Hepatic stellate cell (primary cell): ENCODE measurements at regions not wholly inside any gene's neighbourhood (a gene's known extent, or its start where the extent isn't known, plus 50 kb on each side); places are given as distances from the start of the nearest gene placed in this dataset.

Experiments used
- DNase-seq: peaks from one replicate; pipeline ENCODE4 v3.0.0; 2011; ENCODE audit warnings: low spot score

GRCh38 chr20:19953606-19954005, 63.6 kb upstream of the NAA20 start:
- DNase-seq = no peak

GRCh38 chr20:19956976-19957375, 60.2 kb upstream of the NAA20 start:
- no peak for DNase-seq

- DNase-seq = no peak
Measured at GRCh38 chr20:19958219-19958618, 58.9 kb upstream of the NAA20 start.

- no peak for DNase-seq
Measured at GRCh38 chr20:19958928-19959327, 58.2 kb upstream of the NAA20 start.

GRCh38 chr20:19960745-19961144, 56.4 kb upstream of the NAA20 start:
- no peak for DNase-seq

- DNase-seq = no peak
Measured at GRCh38 chr20:19961293-19961692, 55.9 kb upstream of the NAA20 start.

- DNase-seq = no peak
Measured at GRCh38 chr20:19962958-19963357, 54.2 kb upstream of the NAA20 start.

- DNase-seq = peak; percentile 75
Measured at GRCh38 chr20:19964289-19965265, 52.6 kb upstream of the NAA20 start.

- no peak for DNase-seq
Measured at GRCh38 chr20:19966840-19967239, 50.3 kb upstream of the NAA20 start.
